ENCODE measurements at regions not wholly inside any gene's neighbourhood (a gene's known extent, or its start where the extent isn't known, plus 50 kb on each side); places are given as distances from the start of the nearest gene placed in this dataset.

DNA sequence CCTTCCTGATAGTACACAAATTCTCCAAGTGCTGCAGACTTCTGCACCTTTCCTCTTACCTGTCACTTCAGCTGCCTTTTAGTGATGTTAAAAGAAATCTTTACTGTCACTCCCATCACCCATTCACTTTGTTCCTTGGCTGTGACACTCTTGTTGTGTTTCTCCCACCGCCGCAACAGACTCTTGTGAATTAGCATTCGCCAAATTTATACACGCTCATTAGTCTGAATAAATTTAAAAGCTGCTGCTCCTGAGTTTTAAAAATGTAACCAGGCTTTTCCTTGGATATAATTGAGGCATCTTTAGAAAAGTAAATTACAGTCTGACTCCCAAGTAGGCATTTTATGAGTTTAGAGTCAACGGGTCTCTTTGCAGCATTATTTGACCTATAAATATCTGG, 1197.9 kb downstream of the BCL11B start:
- Histone ChIP-seq H4K20me1 (ENCODE audit: insufficient read depth, low read length) (no peaks in the 10 kb centered on the region), H3K4me3 (replicated peaks in 1 of 3; ENCODE audit: insufficient read depth in 1 of 3, low read depth in 2 of 3, low read length in 3 of 3) (no peak overlapping the region), H3K79me2 (ENCODE audit: insufficient read depth, low read length) (no peaks in the 10 kb centered on the region), H3K9me3 (ENCODE audit: low read length) (peaks cover 83% of the 10 kb centered on the region), H3K36me3 (replicated peaks in 1 of 2; ENCODE audit: control insufficient read depth in 1 of 2, insufficient read depth in 2 of 2, low read length in 2 of 2) (no peaks in the 10 kb centered on the region), H3K4me1 (ENCODE audit: insufficient read depth, low read length) (no peaks in the 10 kb centered on the region), H3K27me3 (ENCODE audit: control insufficient read depth in 1 of 2, insufficient read depth in 2 of 2, low read length in 2 of 2) (no peaks in the 10 kb centered on the region), H2AFZ (ENCODE audit: low read length) (no peak overlapping the region), H3K4me2 (ENCODE audit: low read depth, low read length) (no peak overlapping the region), H3K9ac (ENCODE audit: insufficient read depth, low read depth, low read length) (no peak overlapping the region), H3K27ac (ENCODE audit: extremely low read length, insufficient read depth, low read length) (no peak overlapping the region)
- no peak for ATAC-seq
- DNase-seq (ENCODE audit: low spot score): no peak
- ChIA-PET CTCF (ENCODE audit: low intra/inter-chr PET ratio, low total read pairs) (no interaction called here), POLR2A (no interaction called here)
- 41% methylated on average over 5 of the region's 5 CpGs for WGBS (ENCODE audit: low lambda C conversion rate)
- BruUV-seq (replicated peaks): no TSS peak
- in situ Hi-C loops (cut with HindIII; ENCODE audit: extremely low pct_ligation_motif_present, low pct_unique_long_range_greater_than_20kb): no loop called here
- no peak for TF ChIP-seq ZNF326 (CRISPR knock-in tag; IDR thresholded peaks at IDR 0.05; ENCODE audit: borderline replicate concordance)
- no peak for TF ChIP-seq ZNF383 (CRISPR knock-in tag; IDR thresholded peaks at IDR 0.05; ENCODE audit: borderline replicate concordance)
- no peak for TF ChIP-seq ZNF468 (CRISPR knock-in tag; IDR thresholded peaks at IDR 0.05)
- no peak for TF ChIP-seq NONO (IDR thresholded peaks at IDR 0.05)
- TF ChIP-seq NONO (CRISPR knock-in tag; conservative IDR thresholded peaks at IDR 0.05): no peak
- no peak for TF ChIP-seq SRSF9 (IDR thresholded peaks at IDR 0.05; ENCODE audit: borderline replicate concordance, insufficient read depth, low read depth, low read length, poor library complexity, severe bottlenecking)
- no peak for TF ChIP-seq ZNF17 (CRISPR knock-in tag; IDR thresholded peaks at IDR 0.05)
- TF ChIP-seq ZNF430 (CRISPR knock-in tag; IDR thresholded peaks at IDR 0.05): no peak
- TF ChIP-seq NFE2L2 (IDR thresholded peaks at IDR 0.05; ENCODE audit: low read length): no peak
- TF ChIP-seq, protein P1, sequence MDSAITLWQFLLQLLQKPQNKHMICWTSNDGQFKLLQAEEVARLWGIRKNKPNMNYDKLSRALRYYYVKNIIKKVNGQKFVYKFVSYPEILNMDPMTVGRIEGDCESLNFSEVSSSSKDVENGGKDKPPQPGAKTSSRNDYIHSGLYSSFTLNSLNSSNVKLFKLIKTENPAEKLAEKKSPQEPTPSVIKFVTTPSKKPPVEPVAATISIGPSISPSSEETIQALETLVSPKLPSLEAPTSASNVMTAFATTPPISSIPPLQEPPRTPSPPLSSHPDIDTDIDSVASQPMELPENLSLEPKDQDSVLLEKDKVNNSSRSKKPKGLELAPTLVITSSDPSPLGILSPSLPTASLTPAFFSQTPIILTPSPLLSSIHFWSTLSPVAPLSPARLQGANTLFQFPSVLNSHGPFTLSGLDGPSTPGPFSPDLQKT (CRISPR knock-in tag; IDR thresholded peaks at IDR 0.05; ENCODE audit: borderline replicate concordance): no peak
- no peak for TF ChIP-seq ZFP41 (CRISPR knock-in tag; IDR thresholded peaks at IDR 0.05; ENCODE audit: borderline replicate concordance)
- no peak for TF ChIP-seq HOXA9 (CRISPR knock-in tag; IDR thresholded peaks at IDR 0.05; ENCODE audit: borderline replicate concordance)
- TF ChIP-seq ZNF224 (CRISPR knock-in tag; IDR thresholded peaks at IDR 0.05): no peak
- no peak for TF ChIP-seq HNRNPUL1 (IDR thresholded peaks at IDR 0.05; ENCODE audit: low read depth, low read length)
- no peak for TF ChIP-seq ZSCAN9 (CRISPR knock-in tag; IDR thresholded peaks at IDR 0.05; ENCODE audit: borderline replicate concordance)
- FAIRE-seq: no peak
- intact Hi-C loops (cut with micrococcal nuclease; ENCODE audit: unreplicated experiment): no loop called here

Measured in HepG2 (cell line).